Endometrium (tissue), 2 donors: ENCODE measurements at regions not wholly inside any gene's neighbourhood (a gene's known extent, or its start where the extent isn't known, plus 50 kb on each side); places are given as distances from the start of the nearest gene placed in this dataset.
"Not testable (repeated sequence)": the region's sequence is repeated elsewhere in the genome, so short reads cannot be mapped to it uniquely, and the experiment has no call there.

Experiments
- FAIRE-seq: peaks from 2 replicates; lab custom pipeline; 2012; peaks lifted over from hg19 to GRCh38; lab: Jason Lieb, UNC
- donor health status: control.
- donor health status: control.

DNA sequence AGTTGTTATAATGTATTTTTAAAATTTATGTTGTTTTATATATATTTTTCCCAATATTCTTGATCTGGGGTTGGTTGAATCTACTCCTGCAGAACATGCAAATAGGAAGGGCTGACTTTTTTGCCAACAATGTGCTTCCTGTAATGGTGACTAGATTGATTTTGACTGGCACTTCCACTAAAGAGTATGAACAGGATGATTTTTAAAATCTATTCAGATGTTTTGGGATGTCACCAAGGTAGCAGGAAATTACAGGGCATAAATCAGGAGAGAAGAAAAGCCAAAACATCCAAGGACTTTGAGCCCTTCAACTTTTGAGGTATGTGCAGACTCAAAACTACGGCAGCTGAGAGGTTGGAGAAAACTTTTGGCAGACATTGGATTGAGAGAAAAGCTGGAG is 1047.6 kb downstream of the SLITRK5 start:
- FAIRE-seq = no peak

DNA sequence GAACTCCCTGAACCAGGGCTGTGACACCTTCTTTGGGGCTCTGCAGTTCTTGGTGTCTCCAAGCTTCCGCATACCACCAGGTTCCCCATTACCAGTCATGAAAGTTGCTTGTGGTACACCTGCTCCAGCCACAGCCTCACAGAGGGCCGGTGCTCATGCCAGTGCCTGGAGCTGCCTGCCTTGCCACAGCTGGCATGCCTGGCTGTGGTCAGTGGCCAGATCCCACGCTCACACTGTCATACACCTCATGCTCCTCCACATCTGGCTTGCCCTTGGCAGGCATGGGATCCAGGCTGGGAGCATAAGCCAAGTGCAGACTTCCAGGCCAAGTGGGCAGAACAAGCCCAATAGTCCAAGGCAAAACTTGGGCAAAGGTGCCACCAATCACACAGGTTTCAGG is 1054.9 kb downstream of the SLITRK5 start:
- FAIRE-seq = no peak

DNA sequence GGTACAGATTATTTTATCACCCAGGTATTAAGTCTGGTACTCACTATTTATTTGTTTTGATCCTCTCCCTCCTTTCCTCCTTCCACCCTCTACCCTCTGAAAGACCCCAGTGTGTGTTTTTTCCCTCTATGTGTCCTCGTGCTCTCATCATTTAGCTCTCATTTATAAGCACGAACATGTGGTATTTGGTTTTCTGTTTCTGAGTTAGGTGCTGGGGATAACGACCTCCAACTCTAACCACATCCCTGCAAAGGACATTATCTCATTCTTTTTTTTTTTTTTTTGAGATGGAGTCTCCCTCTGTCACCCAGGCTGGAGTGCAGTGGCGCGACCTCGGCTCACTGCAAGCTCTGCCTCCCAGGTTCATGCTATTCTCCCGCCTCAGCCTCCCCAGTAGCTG is 1056.1 kb downstream of the SLITRK5 start:
- FAIRE-seq = not testable (repeated sequence)

DNA sequence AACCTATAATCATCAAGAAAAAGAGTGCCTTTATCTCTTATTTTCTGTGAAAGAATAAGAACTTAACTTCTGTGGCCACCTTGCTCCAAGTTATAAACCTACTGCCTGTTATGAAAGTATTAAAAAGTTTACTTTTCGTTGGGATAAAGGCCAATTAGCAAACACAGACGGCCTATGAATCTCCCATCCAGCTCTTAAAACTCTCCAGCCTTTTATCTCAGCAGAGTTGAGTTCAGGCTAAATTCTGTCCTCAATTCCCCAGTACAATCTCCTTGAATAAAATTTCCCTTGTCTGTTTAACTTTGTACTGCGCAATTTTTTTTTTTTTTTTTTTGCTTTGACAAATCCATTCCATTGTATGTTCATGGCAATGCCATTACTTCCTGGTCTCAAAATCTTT is 1058.4 kb downstream of the SLITRK5 start:
- no peak for FAIRE-seq

DNA sequence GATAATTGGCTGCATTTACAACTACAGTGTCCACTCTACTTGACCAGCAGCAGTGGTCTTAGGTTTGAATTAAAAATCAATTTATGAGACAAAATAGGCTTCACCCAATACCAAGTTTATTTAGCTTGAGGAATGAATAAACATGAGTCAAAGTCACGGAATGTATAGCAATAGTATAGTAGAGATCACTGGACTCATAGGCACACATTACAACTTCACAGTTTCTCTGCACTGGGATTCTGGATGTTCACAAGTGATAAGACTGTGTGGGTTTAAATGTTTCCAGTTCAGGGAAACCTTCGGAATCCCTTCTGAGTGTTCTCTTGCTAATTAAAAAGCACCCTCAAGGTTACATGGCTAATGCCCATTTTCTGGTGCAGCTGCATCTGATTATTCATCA is 1064.9 kb downstream of the SLITRK5 start:
- no peak for FAIRE-seq

DNA sequence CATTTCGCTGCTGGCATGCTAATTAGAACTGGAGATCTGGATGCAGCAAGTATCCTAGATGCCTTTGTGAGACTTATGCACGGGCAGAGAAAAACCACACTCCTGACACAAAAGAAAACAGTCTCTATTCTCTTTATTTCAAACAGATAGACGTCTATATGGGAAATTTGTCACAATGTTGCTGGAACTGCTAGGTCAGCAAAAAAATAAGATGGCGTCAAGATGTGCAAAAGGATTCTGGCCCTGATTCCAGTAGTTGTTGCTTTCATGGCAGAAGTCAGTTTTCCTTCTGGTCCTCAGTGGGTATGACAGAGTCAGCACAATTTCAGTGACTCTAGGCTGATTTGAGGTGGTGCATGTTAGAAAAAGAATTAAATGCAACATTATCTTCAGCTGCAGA is 1068.0 kb downstream of the SLITRK5 start:
- no peak for FAIRE-seq

DNA sequence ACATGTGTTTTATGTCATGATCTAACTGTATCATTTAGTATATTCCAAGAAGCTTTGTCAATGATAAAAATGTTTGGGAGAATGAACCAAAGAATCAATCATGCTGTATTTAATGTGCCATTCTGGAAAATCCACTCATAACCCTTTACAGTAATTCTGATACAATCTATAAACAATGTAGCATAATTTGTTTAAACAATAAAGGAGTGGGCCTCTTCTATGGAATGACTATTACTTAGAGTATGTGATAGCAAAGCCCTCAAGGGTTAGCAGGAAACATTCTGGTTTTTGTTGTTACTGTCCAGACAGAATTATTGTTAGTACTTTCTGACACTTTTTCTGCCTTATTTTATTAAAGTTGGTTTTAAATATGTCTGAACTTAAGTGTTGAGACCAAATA is 1073.1 kb downstream of the SLITRK5 start:
- peak; percentile 29 for FAIRE-seq

DNA sequence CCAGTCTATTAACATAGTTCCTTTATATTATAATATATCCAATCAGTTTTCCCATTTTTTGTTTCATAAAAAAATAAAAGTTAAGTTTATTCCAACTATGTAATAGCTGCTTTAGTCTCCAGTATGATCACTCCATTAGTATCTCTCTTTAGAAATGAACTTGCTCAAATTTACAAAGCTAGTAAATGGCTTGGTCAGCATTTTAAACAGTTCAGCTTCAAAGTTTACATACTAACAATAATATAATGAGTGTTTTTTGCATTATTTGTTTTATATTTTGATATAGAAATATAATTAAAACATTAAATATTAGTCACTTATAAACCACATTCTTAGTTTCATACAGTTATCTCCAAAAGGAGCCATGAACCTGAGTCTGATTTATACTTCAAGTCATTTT is 1073.8 kb downstream of the SLITRK5 start:
- FAIRE-seq = no peak

DNA sequence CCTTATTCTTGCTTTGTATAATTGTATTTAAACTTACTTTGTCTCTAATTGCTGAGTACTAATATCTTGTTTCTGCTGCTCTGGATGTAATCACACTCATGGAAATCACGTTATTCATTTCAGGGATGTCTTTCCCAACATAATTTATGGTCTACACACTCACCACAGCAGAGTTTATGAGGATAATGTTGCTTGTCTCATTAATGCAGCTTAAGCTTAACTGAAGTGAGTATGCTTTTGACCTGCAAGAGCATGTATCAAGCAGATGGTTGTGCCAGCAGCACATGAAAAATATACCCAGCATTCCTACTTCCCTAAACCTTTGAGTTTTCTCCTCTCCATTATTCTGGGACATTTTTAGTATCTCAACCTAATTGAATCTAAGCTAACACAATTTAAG is 1080.9 kb downstream of the SLITRK5 start:
- no peak for FAIRE-seq

DNA sequence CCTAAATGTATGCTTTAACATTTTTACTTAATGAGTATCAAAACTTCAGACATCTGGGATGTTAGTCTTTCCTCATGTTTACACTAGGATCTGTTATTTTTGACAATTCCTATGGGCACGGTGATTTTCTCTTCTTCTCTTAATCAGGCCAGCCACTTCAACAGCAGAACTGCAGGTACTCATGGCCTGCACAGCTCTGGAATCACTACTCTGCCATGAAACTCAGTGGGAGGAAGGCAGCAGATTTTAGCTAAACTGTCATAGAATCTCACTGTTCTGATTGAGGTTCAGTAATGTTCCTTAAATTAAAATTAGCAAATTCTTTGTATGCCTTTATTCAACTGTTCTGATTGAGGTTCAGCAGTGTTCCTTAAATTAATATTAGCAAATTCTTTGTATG is 1083.0 kb downstream of the SLITRK5 start:
- FAIRE-seq = no peak

DNA sequence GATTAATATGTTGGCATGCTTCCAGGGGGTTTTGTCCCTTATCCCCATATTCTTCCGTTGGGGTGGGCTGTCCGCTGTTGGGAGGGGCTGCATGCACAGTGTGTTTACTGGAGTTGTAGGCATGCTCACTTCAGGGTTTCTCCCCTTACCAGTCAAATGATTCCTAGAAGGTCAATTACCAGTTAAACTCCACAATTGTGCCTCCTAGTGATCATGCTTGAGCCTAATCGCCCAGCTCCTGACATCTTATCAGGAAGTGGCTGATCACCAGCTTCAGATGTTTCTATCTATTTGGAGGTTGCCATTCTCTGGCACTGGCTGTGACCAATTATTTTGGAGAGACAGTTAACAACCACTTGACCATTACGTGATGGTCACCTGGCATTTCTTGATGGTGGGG is 1090.0 kb downstream of the SLITRK5 start:
- FAIRE-seq = no peak

DNA sequence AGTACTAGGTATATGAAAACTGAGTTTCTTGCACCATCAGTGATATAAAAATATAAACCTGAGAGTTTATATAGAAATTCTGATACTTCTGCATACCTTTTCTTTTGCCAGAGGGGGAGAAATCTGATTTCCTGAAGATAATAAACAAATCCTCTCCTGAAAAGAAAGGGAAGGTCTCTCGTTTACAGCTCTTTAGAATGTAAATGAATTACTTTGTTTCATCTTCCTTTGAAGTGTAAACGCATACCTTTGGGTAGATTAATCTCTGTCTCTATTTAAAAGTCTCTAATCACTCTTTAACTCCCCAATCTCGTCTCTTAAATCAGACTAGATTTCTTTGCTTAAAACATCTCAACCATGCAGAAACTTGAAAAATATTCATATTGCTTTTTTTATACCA is 1092.9 kb downstream of the SLITRK5 start:
- no peak for FAIRE-seq

DNA sequence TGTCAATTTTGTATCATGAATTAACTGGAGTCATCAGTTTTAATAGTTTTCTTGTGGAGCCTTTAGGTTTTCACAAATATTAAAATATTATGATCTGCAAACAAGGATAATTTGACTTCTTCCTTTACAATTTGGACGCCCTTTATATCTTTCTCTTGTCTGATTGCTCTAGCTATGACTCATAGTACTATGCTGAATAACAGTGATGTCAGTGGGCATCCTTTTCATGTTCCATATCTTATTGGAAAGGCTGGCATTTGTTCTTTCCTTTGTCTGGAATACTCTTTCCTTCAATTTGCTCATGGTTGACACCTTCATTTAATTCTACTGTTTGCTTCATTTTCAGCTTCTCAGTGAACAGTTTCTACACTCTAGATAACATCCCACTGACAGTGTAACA is 1129.3 kb downstream of the SLITRK5 start:
- no peak for FAIRE-seq

DNA sequence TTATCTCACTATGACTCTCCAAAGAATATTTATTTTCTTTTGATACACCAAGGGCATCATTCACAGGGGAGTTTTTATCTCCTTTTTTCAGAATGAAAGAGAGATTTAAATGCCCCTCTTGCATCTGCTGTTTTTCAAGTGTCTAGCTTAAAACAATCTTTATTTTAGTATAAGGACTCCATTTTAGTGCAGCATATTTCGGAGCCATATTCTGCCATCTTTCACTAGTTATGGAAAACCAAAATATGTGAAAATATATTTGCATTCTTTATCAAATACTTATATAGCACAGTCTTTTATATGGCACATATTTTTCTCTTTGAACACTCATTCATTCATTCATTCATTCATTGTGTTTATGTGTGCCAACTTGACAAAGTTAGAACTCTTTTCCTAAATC is 1130.2 kb downstream of the SLITRK5 start:
- FAIRE-seq = no peak

DNA sequence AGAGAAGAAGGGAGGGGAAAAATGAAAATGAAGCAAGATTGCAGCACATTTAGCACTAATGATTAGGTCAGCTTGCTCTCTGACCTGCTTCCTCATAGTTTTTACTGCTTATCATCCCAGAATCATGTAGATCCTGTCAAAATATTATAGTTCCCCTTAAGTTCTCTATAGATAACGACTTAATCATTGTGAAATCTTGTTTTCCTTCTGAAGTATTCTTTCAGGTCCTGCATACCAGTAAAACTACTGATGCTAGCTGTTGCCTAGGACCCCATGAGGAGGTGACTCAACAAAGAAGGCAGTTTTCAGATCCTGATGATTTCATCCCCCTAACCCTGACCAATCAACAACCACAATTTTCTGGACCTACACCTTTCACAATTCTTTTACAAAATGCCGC is 1131.7 kb downstream of the SLITRK5 start:
- no peak for FAIRE-seq

DNA sequence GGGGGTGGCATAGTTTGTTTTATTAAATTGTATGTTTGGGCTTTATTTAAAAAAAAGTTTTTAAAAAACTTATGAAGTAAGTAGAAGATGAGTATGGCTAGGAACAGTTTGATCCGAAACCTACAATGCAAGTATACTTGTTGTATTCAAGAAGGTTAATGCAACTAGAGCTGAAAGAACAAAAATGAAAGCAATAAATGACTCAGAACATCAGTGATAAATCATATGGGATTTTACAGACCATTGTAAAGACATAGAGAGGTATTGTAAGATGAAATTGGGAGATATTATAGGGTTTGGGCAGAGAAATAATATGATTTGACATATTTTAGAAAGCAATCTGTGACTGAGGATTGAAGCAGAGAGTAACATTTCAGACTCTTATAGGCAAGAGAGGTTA is 1135.3 kb downstream of the SLITRK5 start:
- FAIRE-seq = no peak

DNA sequence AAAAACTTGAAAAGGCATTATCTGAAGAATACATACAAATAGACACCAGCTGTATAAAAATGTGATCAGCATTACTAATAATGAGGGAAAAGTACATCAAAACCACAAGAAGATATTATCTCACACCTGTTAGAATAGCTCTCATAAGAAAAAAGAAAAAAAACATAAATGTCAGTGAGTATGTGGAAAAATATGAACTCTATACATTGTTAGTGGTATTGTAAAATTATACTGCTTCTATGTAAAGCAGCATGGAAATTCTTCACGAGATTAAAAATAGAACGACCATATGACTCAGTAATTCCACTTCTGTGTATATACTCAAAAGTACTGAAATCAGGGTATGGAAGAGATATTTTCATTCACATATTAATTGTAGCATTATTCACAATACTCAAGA is 1146.4 kb downstream of the SLITRK5 start:
- FAIRE-seq = no peak

DNA sequence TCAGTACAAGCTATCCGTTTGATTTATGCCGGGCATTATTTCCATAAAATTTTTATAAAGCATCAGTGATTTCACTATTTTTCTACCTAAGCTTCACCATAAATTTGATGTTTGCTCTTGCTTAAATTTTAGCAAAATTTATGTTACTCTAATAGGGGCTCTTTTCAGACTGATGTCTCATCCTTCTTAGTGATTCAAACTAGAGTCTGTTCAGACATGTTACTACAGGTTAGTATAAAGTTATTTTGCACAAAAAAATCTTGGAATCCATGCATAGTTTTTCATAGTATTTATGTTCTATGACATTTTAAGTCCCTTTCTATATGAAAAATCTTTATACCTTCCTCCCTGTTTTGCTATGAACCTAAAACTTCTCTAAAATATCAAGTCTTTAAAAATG is 1151.9 kb downstream of the SLITRK5 start:
- no peak for FAIRE-seq

DNA sequence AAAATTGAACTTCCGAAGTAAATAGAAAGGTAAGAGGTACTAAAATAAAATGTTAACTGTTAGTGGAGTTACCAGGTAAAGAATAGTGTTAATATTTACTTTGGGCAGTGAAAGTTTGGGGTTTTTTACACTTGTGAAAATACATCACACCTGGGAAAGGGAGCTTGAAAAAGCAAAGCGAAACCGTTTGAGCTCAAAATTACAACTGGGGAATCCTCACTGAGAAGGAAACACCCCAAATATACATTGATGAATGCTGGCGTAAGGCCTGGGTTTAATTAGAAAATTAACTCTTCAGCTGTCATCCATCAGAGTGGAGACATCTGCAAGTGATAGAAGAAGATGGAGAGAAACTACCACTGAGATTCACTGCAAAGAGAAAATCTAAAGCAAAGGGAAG is 1153.0 kb downstream of the SLITRK5 start:
- no peak for FAIRE-seq

DNA sequence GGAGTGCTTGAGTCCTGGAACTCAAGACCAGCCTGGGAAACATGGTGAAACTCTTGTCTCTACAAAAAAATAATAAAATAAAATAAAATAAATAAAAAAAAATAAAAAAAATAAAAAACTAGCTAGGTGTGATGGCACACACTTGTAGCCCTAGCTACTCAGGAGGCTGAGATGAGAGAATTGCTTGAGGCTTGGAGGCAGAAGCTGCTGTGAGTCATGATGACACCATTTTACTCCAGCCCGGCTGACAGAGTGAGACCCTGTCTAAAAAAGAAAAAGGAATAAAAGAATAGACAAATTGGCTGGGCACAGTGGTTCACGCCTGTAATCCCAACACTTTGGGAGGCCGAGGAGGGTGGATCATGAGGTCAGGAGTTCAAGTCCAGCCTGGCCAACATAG is 1168.9 kb downstream of the SLITRK5 start:
- no peak for FAIRE-seq

DNA sequence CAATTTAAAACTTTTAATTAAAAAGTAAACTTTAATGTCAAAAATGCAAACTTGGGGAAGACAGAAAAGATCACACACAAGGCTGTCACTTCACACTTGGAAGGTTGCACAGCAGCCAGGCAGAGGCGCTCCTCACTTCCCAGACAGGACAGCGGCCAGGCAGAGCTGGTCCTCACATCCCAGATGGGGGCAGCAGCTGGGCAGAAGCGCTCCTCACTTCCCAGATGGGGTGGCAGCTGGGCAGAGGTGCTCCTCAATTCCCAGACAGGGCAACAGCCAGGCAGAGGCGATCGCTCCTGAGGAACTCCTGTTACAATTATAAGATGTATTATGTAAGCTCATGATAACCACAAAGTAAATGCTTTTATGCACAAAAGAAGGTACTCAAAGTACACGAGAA is 1181.1 kb downstream of the SLITRK5 start:
- not testable (repeated sequence) for FAIRE-seq

DNA sequence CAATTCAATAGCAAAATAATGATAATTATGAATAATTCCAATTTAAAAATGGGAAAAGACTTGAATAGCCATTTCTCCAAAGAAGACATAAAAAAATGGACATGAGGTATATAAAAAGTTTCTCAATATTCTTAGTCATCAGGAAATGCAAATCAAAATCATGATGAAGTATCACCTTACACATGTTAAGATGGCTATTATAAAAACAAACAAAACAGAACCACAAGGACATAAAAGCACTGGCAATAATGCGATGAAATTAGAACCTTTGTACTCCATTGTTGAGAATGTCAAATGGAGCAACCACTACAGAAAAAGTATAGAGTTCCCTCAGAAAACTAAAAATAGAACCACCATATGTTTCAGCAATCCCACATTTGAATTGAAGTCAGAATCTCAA is 1186.1 kb downstream of the SLITRK5 start:
- no peak for FAIRE-seq

DNA sequence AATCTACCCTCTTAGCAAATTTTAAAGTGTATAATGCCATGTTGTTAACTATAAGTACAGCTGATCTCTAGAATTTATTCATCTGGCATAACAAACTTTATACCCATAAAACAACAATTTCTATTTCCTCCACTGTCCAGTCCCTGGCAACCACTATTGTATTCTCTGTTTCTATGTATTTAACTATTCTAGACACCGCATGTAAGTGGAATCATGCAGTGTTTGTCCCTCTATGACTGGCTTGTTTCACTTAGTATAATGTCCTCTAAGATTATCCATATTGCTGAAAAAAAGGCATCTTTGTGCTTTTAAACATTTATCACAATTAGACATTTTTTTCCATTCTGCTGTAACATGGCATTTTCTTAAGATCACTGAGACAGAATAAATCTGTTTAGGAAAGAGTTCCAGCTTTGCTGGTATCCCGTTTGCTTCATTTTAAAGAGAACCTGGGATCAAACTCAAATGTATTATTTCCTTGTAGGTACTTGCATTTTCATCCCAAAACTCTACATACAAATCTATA is 1191.0 kb downstream of the SLITRK5 start:
- no peak for FAIRE-seq

DNA sequence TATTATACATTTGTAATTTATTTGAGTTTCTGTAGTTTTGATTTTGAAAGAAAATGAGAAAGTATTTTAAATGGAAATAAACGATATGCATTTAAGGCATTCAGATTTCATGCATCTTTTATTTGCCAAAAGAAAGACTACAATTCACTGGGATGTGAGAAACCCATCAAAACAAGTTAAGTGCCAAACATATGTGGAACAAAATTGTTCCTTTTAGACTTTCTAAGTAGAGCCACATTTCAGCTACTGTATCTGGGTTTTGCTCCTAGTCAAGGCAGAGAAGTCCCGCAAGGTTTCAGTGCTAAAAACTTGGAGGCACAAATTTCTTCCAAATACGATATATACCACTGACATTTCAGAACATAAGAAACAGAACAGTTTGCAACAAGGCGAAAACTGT is 1191.9 kb downstream of the SLITRK5 start:
- FAIRE-seq = no peak

DNA sequence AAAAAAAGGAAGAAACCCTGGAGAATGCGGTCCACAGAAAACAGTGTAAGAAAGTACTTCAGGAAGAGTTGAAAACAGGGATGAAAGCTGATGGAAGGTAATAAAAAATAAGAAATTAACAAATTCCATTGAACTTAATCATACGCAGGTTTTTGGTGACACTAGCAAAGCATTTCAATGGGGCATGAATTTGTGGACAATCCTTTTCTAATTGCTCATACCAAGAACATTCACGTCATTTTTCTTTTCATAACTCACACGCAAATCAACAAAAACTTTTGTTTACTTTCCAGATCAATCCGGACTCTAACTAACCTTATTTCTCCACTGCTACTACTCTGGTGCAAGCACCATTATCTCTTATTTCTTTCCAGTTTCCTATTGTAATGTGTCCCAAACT is 1195.0 kb downstream of the SLITRK5 start:
- FAIRE-seq = no peak
